Lower leg skin (tissue), 4 donors: ENCODE measurements at regions not wholly inside any gene's neighbourhood (a gene's known extent, or its start where the extent isn't known, plus 50 kb on each side); places are given as distances from the start of the nearest gene placed in this dataset.

Experiments
- DNase-seq, 2 donors: peaks; one replicate each; pipeline ENCODE4 v3.0.0-alpha.2; 2019; ENCODE audit warnings: low spot score in 2 of 2
- H3K4me3 ChIP-seq: fragments of 200-600 bp; sonication (generic); 2 replicates; pipeline ENCODE4 v1.5.1; 2017; ENCODE audit warnings: mild to moderate bottlenecking, low read depth; ENCODE audit not compliant: poor library complexity, severe bottlenecking
- CTCF ChIP-seq, 3 donors: fragments of 450-650 bp; IDR thresholded peaks; one replicate each; pipeline ENCODE4 v1.5.1; 2016; ENCODE audit warnings: antibody characterized with exemption in 3 of 3, mild to moderate bottlenecking in 3 of 3, moderate library complexity in 2 of 3
- POLR2A ChIP-seq, 2 donors: fragments of 450-650 bp; IDR thresholded peaks; one replicate each; pipeline ENCODE4 v1.6.1; 2016 to 2017; ENCODE audit warnings: antibody characterized with exemption in 2 of 2, mild to moderate bottlenecking in 1 of 2, moderate library complexity in 1 of 2
- WGBS, 2 donors: methylation state at CpG; one replicate each; pipeline ENCODE4 v1.1.5; 2018; 5-methylcytosine and 5-hydroxymethylcytosine counted together
- intact Hi-C: fragments of 100-400 bp; cut with DNase I; formaldehyde crosslinking; loops from one replicate; pipeline ENCODE4 v1.15.0; 2023; ENCODE audit warnings: low total_unique reads

GRCh38 chr9:22381170-22381569, 65.5 kb upstream of the DMRTA1 start:
- DNase-seq, result no peak
- WGBS, 2 donors, result 33 to 43% methylated on average over 1 of the region's 1 CpG
- H3K4me3 ChIP-seq, result no peak overlapping the region
- intact Hi-C loops, result no loop called here
- TF ChIP-seq CTCF (IDR thresholded peaks at IDR 0.05), result no peak
- TF ChIP-seq POLR2A (IDR thresholded peaks at IDR 0.05), result no peak

- DNase-seq, result no peak
- intact Hi-C loops, result no loop called here
- TF ChIP-seq CTCF (IDR thresholded peaks at IDR 0.05) (no peak), POLR2A (IDR thresholded peaks at IDR 0.05) (no peak)
- H3K4me3 ChIP-seq, result no peak overlapping the region
- 48 to 81% methylated on average over 2 of the region's 2 CpGs for WGBS, 2 donors
Measured at GRCh38 chr9:22382331-22382730, 64.3 kb upstream of the DMRTA1 start.

- H3K4me3 ChIP-seq, result no peak overlapping the region
- no peak for DNase-seq
- TF ChIP-seq CTCF (IDR thresholded peaks at IDR 0.05) (no peak), POLR2A (IDR thresholded peaks at IDR 0.05) (no peak)
- intact Hi-C loops, result no loop called here
- WGBS, 2 donors, result 41 to 44% methylated on average over 2 of the region's 2 CpGs
Measured at GRCh38 chr9:22383718-22384117, 62.9 kb upstream of the DMRTA1 start.

- DNase-seq, result no peak
- TF ChIP-seq POLR2A (IDR thresholded peaks at IDR 0.05) (no peak), CTCF (IDR thresholded peaks at IDR 0.05) (no peak)
- H3K4me3 ChIP-seq, result no peak overlapping the region
- intact Hi-C loops, result no loop called here
- 60 to 62% methylated on average over 5 of the region's 5 CpGs for WGBS, 2 donors
Measured at GRCh38 chr9:22389271-22389670, 57.4 kb upstream of the DMRTA1 start.

GRCh38 chr9:22392523-22392922, 54.1 kb upstream of the DMRTA1 start:
- WGBS, 2 donors, result 67 to 83% methylated on average over 3 of the region's 3 CpGs
- intact Hi-C loops, result no loop called here
- TF ChIP-seq POLR2A (IDR thresholded peaks at IDR 0.05) (no peak), CTCF (IDR thresholded peaks at IDR 0.05) (no peak)
- DNase-seq, result no peak
- H3K4me3 ChIP-seq, result no peak overlapping the region

GRCh38 chr9:22395687-22396141, 50.9 kb upstream of the DMRTA1 start:
- DNase-seq, result no peak
- no peak for TF ChIP-seq POLR2A (IDR thresholded peaks at IDR 0.05)
- no peak overlapping the region for H3K4me3 ChIP-seq
- 62 to 74% methylated on average over 2 of the region's 2 CpGs for WGBS, 2 donors
- intact Hi-C loops, result no loop called here
